GF-D8 (cell line): ENCODE measurements at regions not wholly inside any gene's neighbourhood (a gene's known extent, or its start where the extent isn't known, plus 50 kb on each side); places are given as distances from the start of the nearest gene placed in this dataset.
"Not testable (repeated sequence)": the region's sequence is repeated elsewhere in the genome, so short reads cannot be mapped to it uniquely, and the experiment has no call there.

Experiments
- DNase-seq: peaks from one replicate; lab custom pipeline; 2025; lab: John Stamatoyannopoulos, UW

DNA sequence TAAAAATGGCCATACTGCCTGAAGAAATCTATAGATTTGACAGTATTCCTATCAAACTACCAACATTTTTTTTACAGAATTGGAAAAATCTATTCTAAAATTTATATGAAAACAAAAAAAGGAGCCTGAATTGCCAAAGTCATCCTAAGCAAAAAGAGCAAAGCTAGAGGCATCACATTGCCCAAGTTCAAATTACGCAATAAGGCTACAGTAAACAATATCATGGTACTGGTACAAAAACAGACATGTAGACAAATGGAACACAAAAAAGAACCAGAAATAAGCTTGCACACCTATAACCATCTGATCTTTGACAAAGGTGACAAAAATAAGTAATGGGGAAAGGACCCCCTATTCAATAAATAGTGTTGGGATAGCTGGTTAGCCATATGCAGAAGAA, 50.2 kb upstream of the THSD7B start:
- DNase-seq = no peak

DNA sequence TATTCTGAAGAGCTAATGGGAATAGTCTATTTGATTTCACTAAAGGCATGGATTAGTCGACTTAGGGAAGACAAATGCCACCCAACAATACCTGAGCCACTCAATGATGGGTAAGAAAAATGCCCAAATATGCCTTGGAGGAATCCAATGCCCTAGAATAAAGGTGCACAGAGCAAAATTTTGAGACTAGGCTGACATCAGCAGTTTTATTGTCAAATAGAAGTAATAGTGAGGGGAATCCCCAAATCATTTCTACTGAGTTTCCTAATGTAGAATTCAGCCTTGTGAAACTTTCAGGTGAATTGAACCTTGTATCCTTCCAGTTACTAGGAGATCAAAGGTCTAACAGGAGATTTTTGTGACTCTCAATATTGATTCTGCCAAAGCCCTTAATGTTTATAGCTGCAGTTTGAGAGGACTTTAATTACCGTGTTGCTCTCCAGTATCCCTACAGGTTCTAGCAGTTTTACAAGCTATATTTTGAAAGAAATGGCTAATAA, 50.8 kb upstream of the THSD7B start:
- DNase-seq = no peak

DNA sequence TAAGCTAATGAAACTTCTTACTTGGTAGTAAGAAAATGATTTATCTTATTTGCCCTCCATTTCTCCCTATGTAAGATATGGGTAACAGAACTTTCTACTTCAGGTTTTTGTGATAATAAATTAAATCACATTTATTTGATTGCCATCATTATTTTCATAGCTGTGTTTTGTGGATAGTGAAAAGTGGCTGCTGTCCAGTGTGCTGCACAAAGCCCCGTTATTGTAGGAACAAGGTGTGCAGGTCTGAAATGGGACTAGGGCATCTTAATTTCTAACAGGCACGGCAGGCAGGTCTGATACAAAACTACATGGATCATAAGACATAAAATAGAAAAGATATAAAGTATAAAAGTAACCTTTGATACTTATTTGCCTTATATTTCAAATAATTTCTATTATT, 51.6 kb upstream of the THSD7B start:
- no peak for DNase-seq

DNA sequence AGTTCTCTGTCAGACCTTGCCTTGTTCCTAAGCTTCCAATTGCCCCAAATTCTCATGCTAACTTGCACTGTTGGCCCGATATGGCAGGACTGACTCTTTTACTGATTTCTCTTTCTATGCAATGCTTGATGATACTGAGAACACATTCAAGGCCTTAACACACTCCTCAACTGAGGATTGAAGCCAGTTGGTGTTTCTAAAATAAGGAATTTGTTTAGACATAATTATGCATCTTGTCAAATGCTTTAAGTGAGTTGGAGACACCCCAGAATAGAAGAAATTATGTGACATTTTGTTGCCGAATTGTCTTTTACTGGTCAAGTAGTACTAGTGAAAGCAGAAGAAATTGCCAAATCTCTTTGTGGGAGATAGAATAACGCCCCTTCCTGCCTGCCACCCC, 60.0 kb upstream of the THSD7B start:
- no peak for DNase-seq

GRCh38 chr2:136703214-136703613, 62.1 kb upstream of the THSD7B start:
- no peak for DNase-seq

GRCh38 chr2:136696438-136696837, 68.9 kb upstream of the THSD7B start:
- DNase-seq = no peak

DNA sequence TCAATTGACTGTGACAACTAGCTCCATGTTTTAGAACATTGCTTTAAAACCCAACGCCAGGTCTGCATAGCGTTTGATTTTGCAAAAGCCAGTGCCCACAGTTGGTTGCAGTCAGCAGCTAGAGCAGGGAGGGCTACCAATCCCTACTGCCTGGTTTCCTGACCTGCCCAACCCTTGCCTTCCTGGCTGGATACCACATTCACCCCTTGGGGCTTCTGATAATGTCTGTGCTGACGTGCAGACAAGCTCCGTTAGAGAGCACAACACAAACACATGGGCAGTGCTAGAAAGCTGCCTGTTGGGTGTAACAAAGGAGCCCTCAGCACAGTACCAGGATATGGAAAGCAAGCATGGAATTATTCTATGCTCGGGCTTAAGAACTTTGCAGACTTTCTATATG, 71.4 kb upstream of the THSD7B start:
- DNase-seq = no peak

DNA sequence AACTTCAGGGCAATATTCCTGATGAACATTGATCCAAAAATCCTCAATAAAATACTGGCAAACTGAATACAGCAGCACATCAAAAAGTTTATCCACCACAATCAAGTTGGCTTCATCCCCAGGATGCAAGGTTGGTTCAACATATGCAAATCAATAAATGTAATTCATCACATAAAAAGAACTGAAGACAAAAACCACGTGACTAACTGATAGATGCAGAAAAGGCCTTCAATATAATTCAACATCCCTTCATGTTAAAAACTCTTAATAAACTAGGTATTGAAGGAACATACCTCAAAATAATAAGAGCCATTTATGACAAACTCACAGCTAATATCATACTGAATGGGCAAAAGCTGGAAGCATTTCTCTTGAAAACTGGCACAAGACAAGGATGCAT, 85.3 kb upstream of the THSD7B start:
- not testable (repeated sequence) for DNase-seq

- DNase-seq = no peak
Measured at GRCh38 chr2:136665736-136666135, 99.6 kb upstream of the THSD7B start.

- no peak for DNase-seq
Measured at GRCh38 chr2:136664713-136665405, 100.5 kb upstream of the THSD7B start.

GRCh38 chr2:136658201-136658600, 107.1 kb upstream of the THSD7B start:
- no peak for DNase-seq

GRCh38 chr2:136653861-136654260, 111.5 kb upstream of the THSD7B start:
- DNase-seq = no peak

DNA sequence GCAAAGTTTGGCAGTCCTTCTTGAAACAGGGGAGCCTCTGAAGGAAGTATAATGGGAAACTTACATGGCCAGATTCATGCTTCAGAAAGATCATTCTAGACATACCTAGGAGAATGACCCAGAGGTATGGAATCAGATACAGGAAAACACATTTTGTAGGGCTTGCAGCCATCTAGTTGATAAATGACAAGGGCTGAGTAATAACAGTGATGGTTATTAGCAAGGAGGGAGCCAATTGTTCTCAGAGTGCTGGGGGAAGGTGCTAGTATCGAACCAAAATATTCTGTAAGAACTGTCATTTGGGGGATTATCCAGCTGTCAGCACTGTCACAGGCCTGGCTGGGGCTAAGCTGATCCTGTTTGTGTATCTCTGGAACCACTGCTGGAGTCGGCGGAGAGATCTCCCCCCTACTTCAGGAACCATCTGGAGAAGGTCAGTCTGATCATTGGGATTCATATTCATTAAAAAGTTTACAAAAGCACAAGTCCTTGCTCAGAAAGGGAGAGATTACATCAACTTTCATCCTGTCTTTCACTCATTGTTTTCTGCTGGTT, 113.8 kb upstream of the THSD7B start:
- no peak for DNase-seq

DNA sequence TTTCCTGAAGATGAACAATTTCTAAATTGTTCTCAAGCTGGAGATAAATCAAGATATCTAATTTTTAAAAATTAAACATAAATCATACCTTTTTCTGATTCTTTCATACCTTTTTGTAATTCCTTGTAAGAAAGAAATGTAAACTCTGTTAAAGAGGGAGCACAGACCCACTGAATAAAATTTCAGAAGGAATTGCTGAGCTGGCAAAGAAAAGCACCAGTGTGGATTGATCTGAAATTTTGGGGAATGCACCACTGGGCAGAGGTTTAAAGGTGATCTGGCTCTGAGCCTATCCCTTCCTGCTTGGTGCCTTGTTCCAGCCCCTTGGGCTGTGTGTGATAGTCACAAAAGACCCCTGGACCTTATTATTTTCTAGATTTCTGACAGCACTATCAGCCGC, 118.3 kb upstream of the THSD7B start:
- DNase-seq = no peak

GRCh38 chr2:136645236-136645828, 120.0 kb upstream of the THSD7B start:
- DNase-seq = no peak

DNA sequence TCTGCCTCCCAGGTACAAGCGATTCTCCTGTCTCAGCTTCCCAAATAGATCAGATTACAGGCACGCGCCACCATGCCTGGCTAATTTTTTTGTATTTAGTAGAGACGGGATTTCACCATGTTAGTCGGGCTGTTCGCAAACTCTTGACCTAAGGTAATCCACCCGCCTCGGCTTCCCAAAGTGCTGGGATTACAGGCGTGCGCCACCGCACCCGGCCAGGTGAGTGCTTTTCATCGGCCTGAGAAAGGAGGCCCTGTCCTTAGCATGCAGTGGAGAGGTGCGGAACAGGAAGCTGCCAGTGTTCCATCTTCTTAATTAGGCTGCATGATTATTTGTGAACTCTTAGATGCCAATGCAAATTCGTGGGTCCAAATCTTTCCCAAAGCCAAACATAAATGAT, 125.7 kb upstream of the THSD7B start:
- no peak for DNase-seq

- no peak for DNase-seq
Measured at GRCh38 chr2:136638193-136638592, 127.2 kb upstream of the THSD7B start.

- DNase-seq = no peak
Measured at GRCh38 chr2:136637402-136637801, 127.9 kb upstream of the THSD7B start.

DNA sequence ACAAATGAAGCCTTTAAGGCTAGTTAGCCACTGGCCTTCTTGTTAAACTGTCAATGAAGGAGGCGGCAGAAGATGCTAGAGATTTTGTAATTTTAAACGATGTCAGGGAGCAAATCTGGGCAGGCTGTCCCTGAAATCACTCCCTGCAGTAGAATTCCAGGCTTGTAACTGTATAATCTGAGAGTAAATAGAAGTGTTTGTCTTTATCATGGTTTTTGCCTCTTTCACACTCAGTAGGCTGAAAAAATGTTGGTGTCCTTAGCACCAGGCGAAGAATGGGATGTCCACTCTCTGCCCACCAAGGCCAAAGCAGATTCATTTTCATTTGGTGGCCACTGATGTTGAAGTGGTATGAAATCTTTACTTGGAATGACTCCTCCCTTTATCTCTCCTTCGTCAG, 136.9 kb upstream of the THSD7B start:
- DNase-seq = no peak

- no peak for DNase-seq
Measured at GRCh38 chr2:136613096-136613495, 152.2 kb upstream of the THSD7B start.

- DNase-seq = no peak
Measured at GRCh38 chr2:136612079-136612478, 153.3 kb upstream of the THSD7B start.

- no peak for DNase-seq
Measured at GRCh38 chr2:136611451-136611850, 153.9 kb upstream of the THSD7B start.

- no peak for DNase-seq
Measured at GRCh38 chr2:136582628-136583205, 182.6 kb upstream of the THSD7B start.
